GM19397 (cell line): ENCODE measurements at regions not wholly inside any gene's neighbourhood (a gene's known extent, or its start where the extent isn't known, plus 50 kb on each side); places are given as distances from the start of the nearest gene placed in this dataset.
"Not testable (repeated sequence)": the region's sequence is repeated elsewhere in the genome, so short reads cannot be mapped to it uniquely, and the experiment has no call there.

Experiments
- ATAC-seq: cut with Tn5 transposase; IDR thresholded peaks from one replicate; pipeline ENCODE4 v1.9.1; 2021; ENCODE audit warnings: mild to moderate bottlenecking, moderate library complexity; ENCODE audit not compliant: unreplicated experiment

DNA sequence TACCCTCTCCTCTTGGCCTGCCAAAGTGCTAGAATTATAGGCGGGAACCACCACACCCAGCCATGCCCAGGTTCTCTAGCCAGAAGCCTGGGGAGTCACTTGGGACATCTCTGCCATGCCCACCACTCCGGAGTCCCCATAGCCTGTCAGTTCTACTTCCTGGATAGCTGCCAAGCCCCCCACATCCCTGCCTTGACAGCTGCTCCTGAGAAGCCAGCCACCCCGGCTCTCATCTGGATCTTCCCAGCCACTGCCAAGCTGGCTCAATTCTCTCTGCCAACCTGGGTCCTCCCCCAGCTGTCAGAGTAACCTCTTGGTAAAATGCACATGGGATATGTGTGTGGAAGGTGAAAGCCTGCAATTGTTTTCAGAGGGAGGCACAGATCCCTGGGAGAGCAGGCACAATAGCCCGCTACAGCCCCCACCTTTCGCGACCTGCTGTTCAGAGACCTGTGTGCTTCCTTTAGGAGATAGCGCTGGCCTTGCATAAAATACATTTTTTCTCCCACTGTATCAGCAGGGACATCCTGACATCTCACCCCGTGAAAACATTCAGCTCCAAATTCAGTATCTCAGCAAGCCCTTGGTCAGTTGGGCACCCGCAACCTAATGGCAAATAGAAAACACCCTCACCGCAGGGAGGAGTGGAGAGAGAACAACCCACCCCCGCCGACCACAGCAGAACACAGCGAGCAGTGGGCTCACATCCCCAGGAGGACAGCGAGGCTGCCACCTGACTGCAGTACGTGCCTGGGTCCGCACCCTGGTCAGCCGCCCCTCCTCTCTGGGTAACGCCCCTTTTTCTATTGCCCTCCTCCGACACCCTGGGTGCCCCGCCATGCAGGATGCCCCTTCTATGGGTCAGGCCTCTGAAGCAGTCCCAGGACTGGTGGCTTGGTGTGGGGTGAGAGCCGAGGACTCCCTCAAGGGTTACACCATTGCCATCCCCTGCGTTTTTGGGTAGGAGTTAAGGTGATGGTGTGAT, 1342.2 kb downstream of the BRD1 start:
- no peak for ATAC-seq

DNA sequence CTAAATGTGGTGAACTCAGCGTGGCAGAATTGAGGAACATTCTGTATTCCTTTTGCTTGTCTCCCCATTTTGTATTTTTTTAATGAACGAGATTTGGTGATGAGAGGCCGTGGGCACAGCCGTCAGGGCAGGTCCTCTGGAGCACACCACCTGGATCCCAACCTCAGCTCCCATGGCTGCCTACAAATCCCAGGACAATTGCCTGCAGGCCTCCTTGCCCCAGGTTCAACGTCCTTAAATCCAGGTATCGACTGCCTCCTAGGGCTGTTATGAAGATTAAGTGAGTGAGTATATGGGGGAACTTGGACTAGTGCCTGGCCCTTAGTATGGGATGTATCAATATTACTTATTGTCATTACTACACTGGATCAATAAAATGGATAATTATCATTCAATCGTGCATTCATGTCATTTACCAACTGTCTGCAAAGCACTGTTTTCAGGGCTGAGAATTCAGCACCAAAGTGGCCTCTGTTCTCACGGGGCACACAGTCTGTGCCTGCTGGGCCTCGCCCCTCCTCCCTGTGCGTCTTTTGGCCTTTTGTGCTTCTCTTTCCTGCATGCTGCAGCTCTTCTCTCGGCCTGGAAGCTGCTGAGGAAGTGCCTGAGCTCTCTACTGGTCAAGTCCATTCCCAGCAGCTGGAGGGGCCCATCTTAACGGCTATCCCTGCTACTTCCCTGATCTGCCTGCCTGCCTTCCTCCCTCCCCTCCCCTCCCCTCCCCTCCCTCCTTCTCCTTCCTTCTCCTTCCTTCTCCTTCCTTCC, 1343.7 kb downstream of the BRD1 start:
- no peak for ATAC-seq

DNA sequence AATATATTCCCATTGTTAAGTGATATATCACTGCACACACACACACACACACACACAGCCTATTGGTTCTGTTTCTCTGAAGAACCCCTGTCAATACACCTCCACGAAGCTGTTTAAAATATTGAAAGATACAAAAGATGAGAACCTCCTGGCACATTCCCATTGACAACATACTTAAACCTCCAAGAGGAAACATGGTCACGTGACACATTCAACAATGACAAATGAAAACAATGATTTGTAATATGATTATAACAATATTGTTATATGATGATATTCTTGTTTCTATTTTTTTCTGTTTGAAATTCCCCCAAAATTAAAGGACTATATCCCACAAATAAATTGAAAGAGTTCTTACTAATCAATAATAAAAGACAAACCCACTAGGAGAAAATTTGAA, 1344.9 kb downstream of the BRD1 start:
- no peak for ATAC-seq

DNA sequence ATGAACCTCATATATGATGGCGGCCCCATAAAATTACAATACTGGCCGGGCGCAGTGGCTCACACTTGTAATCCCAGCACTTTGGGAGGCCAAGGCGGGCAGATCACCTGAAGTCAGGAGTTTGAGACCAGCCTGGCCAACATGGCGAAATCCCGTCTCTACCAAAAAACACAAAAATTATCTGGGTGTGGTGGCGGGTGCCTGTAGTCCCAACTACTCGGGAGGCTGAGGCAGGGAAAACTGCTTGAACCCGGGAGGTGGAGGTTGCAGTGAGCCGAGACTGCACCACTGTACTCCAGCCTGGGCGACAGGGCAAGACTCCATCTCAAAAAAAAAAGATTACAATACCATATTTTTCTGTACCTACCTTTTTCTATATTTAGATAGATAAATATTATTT, 1345.5 kb downstream of the BRD1 start:
- ATAC-seq = not testable (repeated sequence)

DNA sequence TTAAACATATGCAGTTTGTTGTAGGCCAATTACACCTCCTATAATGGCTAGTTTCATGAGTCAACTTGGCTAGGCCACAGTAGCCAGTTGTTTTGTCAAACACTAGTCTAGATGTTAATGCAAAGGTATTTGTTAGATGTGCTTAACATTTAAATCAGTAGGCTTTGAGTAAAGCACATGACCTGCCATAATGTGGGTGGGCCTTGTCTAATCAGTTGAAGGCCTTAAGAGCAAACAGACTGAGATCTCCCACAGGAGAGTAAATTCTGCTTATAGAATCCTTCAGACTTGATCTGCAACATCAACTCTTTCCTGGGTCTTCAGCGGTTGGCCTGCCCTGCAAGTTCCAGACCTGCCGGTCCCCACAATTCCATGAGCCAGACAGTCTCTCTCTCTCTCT, 1345.9 kb downstream of the BRD1 start:
- ATAC-seq = no peak

DNA sequence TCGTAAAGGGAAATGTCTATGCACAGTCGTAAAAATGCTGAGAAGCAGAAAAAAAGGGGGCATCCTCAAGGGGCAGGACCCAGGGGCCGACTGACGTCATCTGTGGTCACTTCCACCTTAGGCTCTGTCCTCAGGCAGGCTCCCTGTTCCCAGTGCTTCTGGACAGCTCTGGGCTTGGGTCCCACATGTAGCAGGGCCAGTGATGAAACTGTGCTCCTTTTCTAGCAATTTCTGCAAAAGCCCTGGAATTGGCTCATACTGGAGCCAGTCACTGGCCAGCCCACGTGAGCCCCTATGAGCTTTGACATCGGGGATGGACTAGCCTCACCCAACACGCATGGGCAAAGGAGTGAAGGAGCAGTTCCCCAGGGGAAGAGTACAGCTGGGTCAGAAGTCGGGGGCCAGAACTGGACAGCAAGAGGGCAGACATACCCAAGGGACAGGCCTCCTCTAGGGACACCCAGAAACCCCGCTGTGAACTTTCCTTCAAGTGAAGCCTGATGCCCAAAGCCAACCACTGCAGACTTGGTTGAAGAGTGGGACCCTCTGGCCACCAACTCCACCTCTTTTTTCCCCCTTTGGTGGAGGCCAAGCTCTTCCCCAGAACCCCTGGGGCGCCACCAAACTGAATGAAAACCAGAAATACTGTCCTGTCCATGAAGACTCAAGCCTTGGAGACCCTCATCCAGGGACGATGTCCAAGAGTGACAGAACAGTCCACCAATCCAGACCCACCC, 1349.0 kb downstream of the BRD1 start:
- ATAC-seq = no peak

DNA sequence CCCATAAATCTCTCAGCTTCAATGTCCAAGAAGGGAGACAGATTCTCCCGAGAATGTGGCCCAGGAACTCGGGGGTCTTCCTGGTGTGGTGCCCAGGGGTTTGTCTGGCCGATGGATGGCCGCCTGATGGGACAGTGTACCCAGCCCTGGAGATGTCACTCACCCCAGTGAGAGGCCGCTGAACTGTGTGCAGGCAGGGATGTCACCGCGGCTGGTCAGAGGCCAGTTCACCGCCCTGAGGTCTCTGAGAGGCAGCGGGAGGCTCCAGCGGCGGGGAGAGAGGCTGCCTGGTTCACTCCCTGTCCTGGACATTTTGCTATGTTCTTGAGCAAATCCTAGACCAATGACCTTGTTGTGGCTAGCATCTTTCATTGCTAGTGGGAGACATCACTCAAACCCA, 1349.5 kb downstream of the BRD1 start:
- no peak for ATAC-seq

DNA sequence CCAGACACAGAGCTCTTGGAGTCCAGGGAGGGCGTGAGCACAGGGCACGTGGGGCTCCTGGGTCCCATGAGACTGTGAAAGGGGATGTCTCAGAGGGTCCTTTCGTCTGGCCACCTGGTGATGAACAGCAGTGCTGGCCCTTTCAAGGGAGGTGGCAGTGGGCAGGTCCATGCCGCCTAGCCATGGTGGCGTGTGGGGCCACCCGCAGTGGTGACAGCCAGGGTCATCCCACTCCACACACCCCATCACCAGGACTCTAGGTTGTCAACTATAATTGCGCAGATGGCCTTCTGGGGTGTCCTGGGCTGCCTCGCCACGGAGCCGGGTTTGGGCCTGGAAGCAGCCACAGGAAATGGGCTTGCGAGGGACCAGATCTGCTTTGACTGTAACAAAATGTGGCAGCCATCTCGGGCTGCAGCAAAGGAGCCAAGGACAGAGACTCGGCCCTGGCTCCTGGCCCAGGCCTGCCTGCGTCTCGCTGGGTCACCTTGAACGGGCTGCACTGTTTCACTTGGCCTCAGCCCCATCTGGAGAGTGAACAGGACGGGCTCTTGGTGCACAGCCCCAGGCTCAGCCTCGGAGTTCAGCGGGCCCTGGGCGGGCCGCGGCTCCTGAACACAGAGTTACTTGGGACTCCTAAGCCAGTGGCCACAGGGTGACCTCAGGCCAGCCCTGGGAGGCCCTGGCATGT, 1350.5 kb downstream of the BRD1 start:
- ATAC-seq = no peak

DNA sequence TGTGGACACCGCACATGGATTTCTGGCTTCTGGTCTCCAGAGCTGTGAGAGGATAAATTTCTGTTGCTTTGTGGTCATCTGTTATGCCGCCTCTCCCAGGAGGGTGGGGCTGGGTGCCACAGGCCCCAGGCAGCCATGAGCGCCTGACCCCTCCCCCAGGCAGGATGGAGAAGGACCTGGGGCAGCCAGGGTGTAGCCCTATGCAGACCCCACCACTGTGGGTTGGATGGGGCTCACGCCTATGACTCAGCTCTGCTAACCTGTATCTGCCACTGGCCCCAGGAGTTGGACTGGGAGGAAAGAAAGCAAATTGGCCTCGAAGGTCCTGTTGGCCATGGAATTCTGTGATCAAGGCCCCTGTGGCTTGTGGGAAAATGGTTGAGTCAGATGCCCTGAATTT, 1351.1 kb downstream of the BRD1 start:
- no peak for ATAC-seq

DNA sequence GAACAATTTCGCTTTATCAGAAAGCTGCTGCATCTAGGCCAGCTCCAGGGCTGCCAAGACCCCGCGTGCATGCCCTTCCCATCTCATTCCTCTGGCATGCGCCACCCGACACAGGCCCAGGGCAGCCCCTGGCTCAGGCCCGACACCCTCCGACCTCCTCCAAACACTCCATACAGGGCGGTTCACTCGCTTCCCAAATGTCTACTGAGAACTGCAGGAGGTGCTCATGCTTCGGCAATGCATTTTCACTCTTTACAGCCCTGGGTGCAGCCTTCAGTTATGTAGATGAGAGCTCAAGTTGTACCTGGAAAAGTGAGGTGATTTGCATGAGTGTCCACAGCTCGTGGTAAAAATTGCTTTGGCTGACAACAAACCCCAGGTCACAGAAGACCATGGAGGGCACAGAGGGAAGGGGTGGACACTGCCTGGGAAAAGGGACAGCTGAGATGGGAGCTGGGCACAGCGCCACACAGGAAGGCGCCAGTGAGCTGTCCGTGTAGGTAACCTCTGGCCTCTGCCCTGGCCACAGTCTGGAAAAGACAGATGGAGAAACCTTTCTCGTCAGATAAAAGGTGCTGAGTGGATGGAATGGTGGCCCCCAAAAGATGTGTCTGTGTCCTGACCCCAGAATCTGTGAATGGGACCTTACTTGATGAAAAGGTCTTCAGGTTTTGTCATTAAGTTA, 1351.9 kb downstream of the BRD1 start:
- no peak for ATAC-seq

DNA sequence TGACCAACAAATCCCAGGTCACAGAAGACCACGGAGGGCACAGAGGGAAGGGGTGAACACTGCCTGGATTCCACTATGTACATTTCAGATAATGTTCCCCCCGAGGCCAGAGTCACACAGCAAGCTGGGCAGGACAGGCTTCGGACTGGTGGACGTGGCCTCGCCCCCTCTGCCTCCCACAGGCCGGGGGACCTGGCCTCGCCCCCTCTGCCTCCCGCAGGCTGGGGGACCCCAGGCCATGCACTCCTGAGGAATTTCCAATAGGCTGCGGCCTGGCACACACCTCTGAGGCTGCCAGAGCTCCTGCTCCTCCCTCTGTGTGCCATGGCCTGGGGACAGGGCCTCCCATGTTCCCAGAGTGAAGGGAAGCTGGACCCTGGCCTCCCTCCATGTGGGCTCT, 1352.8 kb downstream of the BRD1 start:
- ATAC-seq = no peak

DNA sequence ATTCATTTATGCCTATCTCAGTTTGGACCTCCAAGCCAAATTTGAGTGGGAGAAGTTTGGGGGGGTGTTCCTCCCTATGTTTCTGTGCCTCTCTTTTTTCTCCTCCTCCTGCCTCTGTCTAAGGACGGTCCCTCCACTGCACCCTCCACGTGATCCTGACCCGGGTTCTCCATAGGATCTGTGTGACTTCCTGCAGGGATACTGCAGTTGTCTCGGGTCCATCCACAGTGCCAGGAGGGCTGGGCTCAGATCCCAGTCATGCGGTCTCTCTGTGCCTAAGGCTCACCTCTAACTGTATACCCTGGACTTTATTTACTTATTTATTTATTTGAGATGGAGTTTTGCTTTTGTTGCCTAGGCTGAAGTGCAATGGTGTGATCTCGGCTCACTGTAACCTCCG, 1354.5 kb downstream of the BRD1 start:
- ATAC-seq = no peak

DNA sequence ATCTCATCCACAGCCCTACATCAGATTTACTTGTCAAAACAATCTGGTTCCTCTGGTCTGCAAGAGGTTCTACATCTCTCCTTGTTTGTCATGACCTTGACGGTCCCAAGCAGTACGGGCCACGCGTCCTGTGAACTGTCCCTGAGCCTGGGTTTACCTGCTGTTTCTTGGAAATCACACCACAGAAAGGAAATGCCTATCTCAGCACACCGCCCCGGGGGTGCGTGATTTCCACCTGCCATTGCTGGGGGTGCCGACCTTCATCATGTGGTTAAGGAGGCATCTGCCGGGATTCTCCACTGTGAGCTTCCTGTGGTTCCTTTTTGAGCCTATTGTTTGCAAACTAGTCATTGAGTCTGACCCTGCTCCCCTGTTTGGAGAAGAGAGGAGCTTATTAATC, 1363.4 kb downstream of the BRD1 start:
- no peak for ATAC-seq

DNA sequence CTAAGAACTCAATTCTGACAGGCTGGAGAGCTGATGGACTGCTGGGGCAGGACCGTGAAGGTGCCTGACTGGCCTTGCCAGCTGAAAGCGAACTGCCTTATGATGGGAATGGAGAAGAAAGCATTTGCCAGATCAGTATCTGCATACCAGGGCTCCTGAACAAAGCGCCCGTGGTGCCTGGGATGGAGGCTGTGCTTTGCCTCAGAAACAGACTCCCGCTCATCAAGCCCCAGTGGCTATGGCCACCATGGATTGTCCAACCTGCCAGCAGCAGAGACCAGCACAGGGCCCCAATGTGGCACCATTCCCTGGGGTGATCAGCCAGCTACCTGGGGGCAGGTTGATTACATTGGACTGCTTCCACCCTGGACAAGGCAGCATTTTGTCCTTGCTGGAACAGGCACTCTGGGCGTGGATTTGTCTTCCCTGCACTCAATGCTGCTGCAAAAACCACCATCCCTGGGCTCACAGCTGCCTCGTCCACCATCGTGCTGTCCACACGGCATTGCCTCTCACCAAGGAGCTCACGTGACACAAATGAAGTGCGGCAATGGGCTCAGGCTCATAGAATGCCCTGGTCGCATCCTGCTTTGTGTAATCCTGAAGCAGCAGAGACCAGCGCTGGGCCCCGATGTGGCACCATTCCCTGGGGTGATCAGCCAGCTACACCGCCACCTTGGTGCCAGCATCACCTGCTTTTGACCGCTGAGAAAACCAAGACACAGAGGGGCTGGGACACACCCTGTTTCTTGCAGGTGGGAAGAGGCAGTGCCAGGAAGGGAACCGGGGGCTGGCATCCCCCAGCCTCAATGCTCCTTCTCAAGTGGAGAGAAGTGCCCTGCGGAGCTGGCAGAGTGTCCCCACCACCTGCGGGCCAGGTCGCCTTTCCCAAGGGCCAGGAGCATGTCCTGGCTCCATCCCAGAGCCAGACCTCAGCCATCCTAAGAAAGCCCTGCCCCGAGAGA, 1367.5 kb downstream of the BRD1 start:
- no peak for ATAC-seq

DNA sequence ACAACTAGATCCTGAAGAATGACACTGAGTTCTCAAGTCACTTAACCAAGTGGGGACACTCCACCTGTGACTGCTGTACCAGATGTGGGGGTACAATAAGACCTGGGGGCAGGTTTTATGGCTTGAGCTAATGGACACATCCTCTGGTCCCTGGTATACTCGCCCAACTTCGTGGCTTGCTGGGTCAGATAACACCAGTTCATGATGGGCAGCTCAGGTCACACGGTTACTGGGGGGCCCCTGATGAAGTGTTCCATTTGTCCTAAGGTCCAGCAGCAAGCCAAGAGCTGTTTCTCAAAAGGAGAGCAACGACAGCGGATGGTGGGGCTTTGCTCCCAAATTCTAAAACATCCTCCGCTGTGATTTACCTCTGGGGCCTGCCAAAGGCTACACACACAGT, 1368.4 kb downstream of the BRD1 start:
- ATAC-seq = no peak

DNA sequence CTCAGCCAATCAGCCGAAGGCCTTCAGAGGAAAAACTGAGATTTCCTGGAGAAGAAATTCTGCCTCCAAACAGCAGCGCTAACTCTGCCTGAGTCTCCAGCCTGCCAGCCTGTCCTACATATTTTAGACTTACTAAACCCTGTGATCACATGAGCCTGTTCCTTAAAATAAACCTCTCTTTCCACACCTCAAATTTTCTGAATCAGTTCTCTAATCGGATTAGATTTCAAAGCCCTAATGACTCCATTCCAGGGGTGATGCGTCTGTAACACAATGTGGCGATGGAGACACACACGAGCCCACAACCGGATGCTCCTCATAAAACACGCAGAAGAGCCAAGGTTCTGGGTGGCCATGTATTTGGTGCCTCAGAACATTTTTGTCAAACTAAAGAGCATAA, 1371.2 kb downstream of the BRD1 start:
- ATAC-seq = no peak

DNA sequence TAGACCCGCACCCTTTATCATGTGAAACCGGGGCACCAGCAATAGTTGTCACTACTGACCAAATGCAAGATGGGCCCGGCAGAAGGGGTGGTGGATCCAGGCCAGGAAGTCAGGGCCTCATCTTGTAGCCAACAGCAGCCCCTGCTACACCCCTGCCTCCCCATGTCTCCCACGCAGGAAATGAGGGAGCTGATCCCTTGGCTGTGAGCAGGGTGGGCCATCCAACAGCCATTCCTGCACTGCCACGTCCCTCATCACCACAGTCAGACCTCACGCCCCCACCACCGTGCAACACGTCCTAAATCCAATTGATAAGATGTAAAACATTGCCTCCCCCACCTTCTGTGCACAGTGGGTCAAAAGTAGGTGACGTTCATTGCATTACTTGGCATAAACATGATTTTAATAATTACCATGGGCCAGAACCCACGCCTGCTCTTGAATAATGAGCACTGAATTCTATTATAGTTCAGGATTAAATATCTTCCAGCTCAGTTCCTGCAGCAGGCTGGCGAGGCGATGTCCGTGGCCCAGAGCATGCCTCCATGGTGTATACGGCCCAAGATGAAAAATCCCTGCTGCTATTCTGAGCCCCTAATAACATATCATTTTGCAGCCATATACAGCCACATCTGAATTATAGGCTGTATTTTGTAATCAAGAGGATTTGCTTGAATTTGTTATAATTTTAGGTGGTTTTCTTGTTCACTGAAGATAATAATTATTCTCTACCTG, 1373.8 kb downstream of the BRD1 start:
- ATAC-seq = no peak

DNA sequence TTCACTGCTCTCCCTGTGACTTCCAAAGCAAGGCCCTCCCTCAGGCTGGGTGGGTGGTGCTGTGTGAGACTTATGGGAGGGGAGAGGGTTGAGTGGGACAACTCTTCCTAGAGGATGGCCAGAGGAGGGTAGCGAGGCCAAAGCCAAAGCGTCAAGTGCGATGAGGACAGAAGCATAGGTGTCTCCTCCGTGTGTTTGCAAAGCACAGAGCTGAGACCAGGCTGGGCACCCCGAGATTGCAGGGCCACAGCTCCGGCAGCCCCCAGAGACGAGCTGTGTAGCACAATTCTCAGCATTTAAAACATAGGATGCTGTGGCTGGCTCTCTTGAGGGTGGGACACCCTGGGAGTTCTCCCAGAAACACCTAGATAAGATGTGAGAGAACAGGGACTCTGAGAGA, 1374.5 kb downstream of the BRD1 start:
- ATAC-seq = no peak
